SW 1271 (cell line): ENCODE measurements at regions not wholly inside any gene's neighbourhood (a gene's known extent, or its start where the extent isn't known, plus 50 kb on each side); places are given as distances from the start of the nearest gene placed in this dataset.
"Not testable (repeated sequence)": the region's sequence is repeated elsewhere in the genome, so short reads cannot be mapped to it uniquely, and the experiment has no call there.

Source experiments
- DNase-seq, 2 experiments: peaks; one replicate each; lab custom pipeline; 2025; lab: John Stamatoyannopoulos, UW

- no peak for DNase-seq
These were observed 1139.4 kb downstream of the TMEM121 start for GRCh38 chr14:106665814-106666213.

GRCh38 chr14:106666341-106666740 is 1140.0 kb downstream of the TMEM121 start:
- no peak for DNase-seq

- no peak for DNase-seq
These were observed 1143.6 kb downstream of the TMEM121 start for GRCh38 chr14:106670011-106670410.

GRCh38 chr14:106674093-106674492 is 1147.7 kb downstream of the TMEM121 start:
- DNase-seq: not testable (repeated sequence)

DNA sequence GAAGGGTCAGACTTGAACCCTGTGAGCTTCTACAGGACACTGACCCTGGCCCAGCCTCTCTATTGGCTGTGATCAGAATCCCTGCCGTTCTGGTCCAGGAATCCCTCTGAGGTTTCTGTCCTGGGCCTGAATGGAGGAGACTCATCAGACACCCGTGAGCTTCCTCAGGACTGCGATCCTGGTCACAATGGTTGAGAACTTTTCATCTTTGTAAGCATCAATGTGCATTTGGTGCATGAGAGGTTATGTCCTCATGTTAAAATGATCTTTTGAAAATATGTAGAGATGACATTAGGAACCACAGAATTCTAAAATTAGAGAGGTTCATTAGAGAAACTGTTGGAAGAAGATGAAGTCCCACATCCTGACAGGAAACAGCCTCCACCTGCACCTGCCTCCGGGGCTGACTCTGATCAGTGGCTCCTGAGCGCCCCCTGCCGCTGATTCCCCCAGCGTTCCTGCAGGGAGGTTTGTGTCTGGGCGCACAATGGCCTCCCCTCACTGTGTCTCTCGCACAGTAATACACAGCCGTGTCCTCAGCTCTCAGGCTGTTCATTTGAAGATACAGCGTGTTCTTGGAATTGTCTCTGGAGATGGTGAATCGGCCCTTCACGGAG is 1148.2 kb downstream of the TMEM121 start:
- DNase-seq: not testable (repeated sequence)

DNA sequence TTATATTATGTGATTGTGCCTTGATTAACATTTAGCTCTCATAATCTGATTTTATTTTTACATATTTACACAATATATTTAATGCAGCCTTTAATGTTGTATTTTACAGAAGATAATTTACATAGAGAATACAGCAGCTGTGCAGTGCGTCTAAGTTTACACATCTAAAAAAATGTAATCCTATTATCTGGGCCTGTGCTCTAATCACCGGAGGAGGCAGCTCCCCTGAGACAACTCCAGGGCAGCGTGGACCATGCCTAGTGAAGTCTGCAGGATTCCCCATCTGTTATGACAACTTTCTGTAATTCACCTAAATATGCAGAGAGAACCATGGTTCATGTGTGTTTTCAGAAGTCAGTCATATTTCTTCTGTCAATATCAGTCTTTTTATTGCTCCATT is 1149.3 kb downstream of the TMEM121 start:
- not testable (repeated sequence) for DNase-seq

GRCh38 chr14:106679776-106680175 is 1153.4 kb downstream of the TMEM121 start:
- DNase-seq: no peak

DNA sequence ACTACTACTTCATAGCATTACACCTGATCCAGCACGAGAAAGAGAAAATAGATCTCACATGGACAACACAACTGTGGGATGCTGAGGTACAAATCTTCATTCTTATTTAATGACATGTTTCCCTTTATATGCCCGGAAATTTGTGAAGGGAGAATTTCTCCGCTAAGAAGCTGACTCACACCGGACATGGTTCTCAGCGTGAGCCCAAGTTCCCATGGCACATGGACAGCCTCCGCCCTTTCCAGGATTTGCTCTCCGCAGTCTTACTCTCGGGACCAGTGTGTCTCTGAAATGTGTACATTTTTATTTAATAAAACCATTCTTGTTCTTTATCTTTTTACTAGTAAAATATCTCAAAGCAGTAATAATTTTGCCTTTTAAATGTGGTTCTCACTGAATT is 1154.8 kb downstream of the TMEM121 start:
- DNase-seq: peak in 1 of 2 experiments; percentile 25

GRCh38 chr14:106681568-106681967 is 1155.2 kb downstream of the TMEM121 start:
- peak in 1 of 2 experiments; percentile 25 for DNase-seq

GRCh38 chr14:106683631-106684030 is 1157.2 kb downstream of the TMEM121 start:
- no peak for DNase-seq

- no peak for DNase-seq
These were observed 1160.2 kb downstream of the TMEM121 start for GRCh38 chr14:106686533-106686932.

DNA sequence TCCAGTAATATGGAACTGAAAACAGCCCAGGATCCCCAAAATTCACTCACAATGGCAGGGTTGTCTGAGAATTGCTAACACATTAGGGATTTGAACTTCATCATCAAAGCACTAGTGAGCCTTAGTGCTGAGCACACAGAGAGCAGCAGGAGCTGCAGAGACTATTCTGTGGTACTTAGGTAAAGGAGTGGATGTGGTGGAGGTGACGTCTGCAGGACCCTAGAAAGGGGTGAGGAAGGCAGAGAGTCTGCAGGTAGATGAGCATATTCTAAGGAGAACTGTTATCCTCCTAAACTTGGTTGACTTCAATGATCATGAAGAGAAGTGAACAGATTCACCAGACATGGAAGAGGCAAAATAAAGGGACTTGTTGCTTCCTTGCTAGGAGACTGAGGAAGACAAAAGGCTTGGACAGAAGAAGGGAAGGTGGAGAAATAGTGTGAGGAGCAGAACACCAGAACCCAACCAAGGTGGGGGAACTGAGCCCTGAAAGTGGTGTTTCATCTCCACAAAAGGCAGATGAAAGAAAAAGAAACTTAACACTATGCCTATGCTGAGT is 1164.0 kb downstream of the TMEM121 start:
- DNase-seq: no peak

DNA sequence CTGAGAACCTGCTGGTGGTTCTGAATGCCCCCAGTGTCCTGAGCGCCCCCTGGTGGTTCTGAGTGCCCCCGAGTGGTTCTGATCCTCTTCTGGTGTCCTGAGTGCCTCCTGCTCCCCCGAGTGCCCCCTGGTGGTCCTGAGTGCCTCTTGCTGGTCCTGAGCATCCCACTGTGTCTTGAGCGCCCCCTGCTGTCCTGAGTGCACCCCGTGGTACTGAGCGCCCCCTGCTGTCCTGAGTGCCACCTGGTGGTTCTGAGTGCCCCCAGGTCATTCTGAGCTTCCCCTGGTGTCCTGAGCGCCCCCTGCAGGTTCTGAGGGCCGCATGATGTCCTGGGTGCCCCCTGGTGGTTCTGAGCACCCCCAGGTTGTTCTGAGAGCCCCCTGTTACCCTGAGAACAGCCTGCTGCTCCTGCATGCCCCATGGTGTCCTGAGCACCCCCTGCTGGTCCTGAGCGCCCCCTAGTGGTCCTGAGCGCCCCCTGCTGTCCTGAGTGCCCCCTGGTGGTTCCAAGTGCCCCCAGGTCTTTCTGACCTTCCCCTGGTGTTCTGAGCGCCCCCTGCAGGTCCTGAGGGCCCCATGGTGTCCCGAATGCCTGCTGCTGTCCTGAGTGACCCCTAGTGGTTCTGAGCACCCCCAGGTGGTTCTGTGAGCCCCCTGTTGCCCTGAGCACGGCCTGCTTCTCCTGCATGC is 1165.4 kb downstream of the TMEM121 start:
- no peak for DNase-seq

GRCh38 chr14:106694638-106695393 is 1168.4 kb downstream of the TMEM121 start:
- peak in 1 of 2 experiments; percentile 38 for DNase-seq

GRCh38 chr14:106698620-106699267 is 1172.4 kb downstream of the TMEM121 start:
- DNase-seq: not testable (repeated sequence)

GRCh38 chr14:106703651-106704050 is 1177.3 kb downstream of the TMEM121 start:
- DNase-seq: not testable (repeated sequence)

GRCh38 chr14:106706488-106706887 is 1180.1 kb downstream of the TMEM121 start:
- not testable (repeated sequence) for DNase-seq

DNA sequence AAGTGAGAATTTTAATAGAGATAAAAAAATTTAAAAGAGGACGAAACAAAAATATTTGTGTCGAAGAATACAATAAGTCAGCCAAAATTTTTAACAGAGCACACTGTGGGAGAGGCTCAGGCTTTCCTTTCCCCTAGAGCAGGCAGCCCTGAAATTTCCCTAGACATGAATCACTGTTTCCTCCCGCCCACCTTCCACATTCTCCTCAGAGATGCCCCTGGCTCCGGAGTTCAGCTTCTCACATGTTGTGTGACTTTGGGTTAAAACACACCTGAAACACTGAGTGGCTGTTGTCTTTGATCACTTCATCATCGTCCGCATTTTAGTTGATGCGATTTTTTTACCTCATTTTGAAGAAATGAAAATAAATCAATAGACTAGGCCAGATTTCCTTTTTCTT is 1183.8 kb downstream of the TMEM121 start:
- not testable (repeated sequence) for DNase-seq

DNA sequence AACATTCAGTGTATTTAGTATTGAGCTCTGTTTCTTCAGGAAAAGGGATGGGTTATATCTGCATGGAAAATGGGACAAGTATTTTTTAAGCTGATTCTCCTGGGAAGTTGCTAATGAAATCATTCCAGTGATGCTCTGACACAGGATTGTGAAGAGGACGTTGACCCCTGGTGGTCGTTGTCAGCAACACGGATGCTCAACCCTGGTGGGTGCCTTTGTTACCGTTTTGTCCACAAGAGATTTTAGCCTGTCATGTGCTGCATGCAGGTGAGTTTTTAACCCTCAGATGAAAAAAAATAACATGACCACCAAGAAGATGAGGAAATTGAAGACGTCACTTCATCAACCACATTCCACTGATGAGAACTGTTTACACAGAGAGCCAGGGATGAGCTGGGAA is 1186.1 kb downstream of the TMEM121 start:
- not testable (repeated sequence) for DNase-seq

DNA sequence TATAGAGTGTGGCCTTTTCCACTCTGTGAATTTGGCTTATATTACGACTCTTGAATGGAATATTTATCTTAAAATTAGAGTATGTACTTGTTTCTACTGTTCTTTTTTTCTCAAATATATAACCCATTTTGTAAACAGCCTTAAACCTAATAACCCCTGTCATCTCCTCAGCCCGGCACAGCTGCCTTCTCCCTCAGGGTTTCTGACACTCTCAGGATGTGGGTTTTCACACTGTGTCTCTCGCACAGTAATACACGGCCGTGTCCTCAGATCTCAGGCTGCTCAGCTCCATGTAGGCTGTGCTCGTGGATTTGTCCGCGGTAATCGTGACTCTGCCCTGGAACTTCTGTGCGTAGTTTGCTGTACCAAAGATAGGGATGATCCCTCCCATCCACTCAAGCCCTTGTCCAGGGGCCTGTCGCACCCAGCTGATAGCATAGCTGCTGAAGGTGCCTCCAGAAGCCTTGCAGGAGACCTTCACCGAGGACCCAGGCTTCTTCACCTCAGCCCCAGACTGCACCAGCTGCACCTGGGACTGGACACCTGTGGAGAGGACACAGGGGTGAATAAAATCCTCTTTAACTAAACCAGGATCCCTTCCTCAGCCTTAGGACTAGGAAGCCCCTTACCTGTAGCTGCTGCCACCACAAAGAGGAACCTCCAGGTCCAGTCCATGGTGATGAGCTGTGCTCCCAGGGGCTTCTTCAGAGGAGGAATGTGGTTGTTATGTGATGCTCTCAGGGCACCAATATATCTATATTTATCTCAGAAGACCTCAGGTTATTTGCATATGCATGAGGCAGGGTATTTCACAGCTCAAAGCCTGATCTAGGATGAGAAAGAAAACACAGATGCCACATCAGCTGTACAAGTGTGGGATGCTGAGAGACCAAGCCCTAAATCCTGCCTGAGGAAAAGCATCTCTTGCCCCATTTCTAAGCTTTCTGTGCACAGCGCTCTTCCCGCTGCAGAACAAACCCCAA is 1188.4 kb downstream of the TMEM121 start:
- DNase-seq: not testable (repeated sequence)

- not testable (repeated sequence) for DNase-seq
These were observed 1191.2 kb downstream of the TMEM121 start for GRCh38 chr14:106717544-106717943.
